ENCODE measurements at regions not wholly inside any gene's neighbourhood (a gene's known extent, or its start where the extent isn't known, plus 50 kb on each side); places are given as distances from the start of the nearest gene placed in this dataset.

DNA sequence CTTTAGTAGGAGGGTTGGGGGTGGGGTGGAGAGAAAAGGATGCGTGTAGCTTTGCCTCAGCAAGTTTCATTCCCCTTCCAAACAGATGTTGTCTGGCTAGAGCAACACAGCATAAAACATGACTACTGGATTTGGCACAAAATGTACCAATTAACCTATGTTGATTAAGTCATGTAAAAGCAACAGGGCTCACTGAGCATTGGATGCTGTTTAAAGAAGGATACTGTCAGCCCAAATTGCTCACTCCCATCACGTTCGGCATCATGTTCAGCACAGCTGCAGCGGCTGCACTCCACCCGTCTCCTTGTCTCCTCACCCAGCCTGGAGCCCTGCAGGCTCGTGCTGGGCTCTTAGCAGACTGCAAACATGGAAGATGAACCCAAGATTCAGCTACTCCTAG lies 77.5 kb downstream of the DLEU7 start:
- TF ChIP-seq EZH2 (IDR thresholded peaks at IDR 0.05; ENCODE audit: borderline replicate concordance), result no peak
- TF ChIP-seq, protein P1, sequence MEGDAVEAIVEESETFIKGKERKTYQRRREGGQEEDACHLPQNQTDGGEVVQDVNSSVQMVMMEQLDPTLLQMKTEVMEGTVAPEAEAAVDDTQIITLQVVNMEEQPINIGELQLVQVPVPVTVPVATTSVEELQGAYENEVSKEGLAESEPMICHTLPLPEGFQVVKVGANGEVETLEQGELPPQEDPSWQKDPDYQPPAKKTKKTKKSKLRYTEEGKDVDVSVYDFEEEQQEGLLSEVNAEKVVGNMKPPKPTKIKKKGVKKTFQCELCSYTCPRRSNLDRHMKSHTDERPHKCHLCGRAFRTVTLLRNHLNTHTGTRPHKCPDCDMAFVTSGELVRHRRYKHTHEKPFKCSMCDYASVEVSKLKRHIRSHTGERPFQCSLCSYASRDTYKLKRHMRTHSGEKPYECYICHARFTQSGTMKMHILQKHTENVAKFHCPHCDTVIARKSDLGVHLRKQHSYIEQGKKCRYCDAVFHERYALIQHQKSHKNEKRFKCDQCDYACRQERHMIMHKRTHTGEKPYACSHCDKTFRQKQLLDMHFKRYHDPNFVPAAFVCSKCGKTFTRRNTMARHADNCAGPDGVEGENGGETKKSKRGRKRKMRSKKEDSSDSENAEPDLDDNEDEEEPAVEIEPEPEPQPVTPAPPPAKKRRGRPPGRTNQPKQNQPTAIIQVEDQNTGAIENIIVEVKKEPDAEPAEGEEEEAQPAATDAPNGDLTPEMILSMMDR (IDR thresholded peaks at IDR 0.05; ENCODE audit: poor library complexity), result no peak
- no peak for TF ChIP-seq EZH2phosphoT487 (IDR thresholded peaks at IDR 0.05; ENCODE audit: low read depth, severe bottlenecking, unreplicated experiment)

Data from hepatocyte (in vitro differentiated cells).